ENCODE measurements at regions not wholly inside any gene's neighbourhood (a gene's known extent, or its start where the extent isn't known, plus 50 kb on each side); places are given as distances from the start of the nearest gene placed in this dataset.
"Not testable (repeated sequence)": the region's sequence is repeated elsewhere in the genome, so short reads cannot be mapped to it uniquely, and the experiment has no call there.

DNA sequence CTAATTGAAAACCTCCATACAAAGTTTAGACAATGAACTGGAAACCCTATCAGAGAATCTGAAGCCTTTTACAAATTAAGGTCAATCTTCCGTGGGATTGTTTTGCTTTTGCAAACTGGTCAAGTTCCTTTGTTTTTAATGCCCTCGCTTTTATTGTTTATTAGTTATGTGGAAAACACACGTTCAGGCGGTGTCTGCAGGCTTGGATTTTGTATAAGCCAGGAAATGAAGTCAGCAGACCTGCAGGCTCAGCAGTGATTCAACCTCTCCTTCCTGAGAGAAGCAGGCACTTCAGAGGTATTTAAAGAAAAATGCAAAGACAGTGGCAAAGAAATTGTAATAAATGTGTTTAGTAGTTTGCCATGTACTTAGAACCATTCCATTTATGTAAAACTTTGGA, 103.4 kb upstream of the PDE10A start:
- H3K9me3 Mint-ChIP-seq (ENCODE audit: unreplicated experiment) = no peaks in the 10 kb centered on the region
- Histone ChIP-seq H3K4me2 (ENCODE audit: low read length) (peak overlapping the region; percentile 57), H2AFZ (ENCODE audit: low read depth, low read length) (peak overlapping the region; percentile 28), H3K36me3 (ENCODE audit: insufficient read depth, low read length) (no peaks in the 10 kb centered on the region), H3K79me2 (ENCODE audit: insufficient read depth, low read length) (no peaks in the 10 kb centered on the region), H3K4me1 (ENCODE audit: insufficient read depth, low read length) (peaks cover 5% of the 10 kb centered on the region), H3K4me3 (ENCODE audit: insufficient read depth, low read depth, low read length) (no peak overlapping the region), H3K27ac (ENCODE audit: low read depth, low read length) (no peak overlapping the region), H4K20me1 (ENCODE audit: insufficient read depth, low read length) (no peaks in the 10 kb centered on the region), H3K9me3 (ENCODE audit: insufficient read depth, low read depth, low read length) (peaks cover 3% of the 10 kb centered on the region), H3K9ac (ENCODE audit: low read length) (no peak overlapping the region), H3K27me3 (ENCODE audit: insufficient read depth, low read length) (no peaks in the 10 kb centered on the region)
- peaks cover 2% of the 10 kb centered on the region for H3K27me3 Mint-ChIP-seq (ENCODE audit: low read depth, unreplicated experiment)
- no peak for TF ChIP-seq EZH2 (IDR thresholded peaks at IDR 0.05; ENCODE audit: insufficient read depth, low read length)
- H3K4me1 Mint-ChIP-seq (ENCODE audit: low read depth, unreplicated experiment) = peaks cover 9% of the 10 kb centered on the region
- H3K36me3 Mint-ChIP-seq (ENCODE audit: low read depth, unreplicated experiment) = no peaks in the 10 kb centered on the region
- H3K27ac Mint-ChIP-seq (ENCODE audit: unreplicated experiment) = no peak overlapping the region
- FAIRE-seq = no peak
- H3K4me3 Mint-ChIP-seq (ENCODE audit: unreplicated experiment) = no peak overlapping the region
- peak; percentile 10 for DNase-seq (ENCODE audit: low read depth)

DNA sequence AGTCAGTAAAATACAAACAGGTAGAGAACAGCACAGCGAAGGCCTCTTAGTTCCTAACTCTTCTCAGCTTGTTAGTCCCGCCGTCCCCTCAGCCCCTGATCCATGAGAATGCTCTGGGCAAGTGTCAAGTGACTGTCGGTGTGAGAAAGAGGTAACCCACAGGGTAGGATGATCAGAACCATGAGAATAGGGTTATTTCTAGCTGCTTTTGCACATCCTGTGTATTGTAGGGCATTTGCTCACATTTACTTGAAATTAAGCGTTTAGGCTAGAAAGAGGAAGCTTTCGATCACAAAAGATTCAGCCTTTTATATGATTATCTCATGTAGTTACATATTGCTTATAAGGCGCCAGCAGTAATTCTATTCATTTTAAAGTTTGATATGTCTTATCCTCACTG, 103.0 kb upstream of the PDE10A start:
- no peaks in the 10 kb centered on the region for H3K36me3 ChIP-seq (ENCODE audit: insufficient read depth, low read length)

DNA sequence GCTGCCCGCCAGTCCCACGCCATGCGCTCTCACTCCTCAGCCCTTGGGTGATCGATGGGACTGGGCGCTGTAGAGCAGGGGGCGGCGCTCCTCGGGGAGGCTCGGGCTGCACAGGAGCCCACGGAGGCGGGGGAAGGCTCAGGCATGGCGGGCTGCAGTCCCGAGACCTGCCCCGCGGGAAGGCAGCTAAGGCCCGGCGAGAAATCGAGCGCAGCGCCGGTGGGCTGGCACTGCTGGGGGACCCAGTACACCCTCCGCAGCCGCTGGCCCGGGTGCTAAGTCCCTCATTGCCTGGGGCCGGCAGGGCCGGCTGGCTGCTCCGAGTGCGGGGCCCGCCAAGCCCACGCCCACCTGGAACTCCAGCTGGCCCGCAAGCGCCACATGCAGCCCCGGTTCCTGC, 102.2 kb upstream of the PDE10A start:
- not testable (repeated sequence) for H3K4me1 Mint-ChIP-seq (ENCODE audit: low read depth, unreplicated experiment); FAIRE-seq

More for the DNA sequence above, 103.0 kb upstream of the PDE10A start:
- no peaks in the 10 kb centered on the region for H3K36me3 Mint-ChIP-seq (ENCODE audit: low read depth, unreplicated experiment)
- H3K4me3 Mint-ChIP-seq (ENCODE audit: unreplicated experiment) = no peak overlapping the region
- no peaks in the 10 kb centered on the region for H3K79me2 ChIP-seq (ENCODE audit: insufficient read depth, low read length)
- peak overlapping the region; percentile 57 for H3K4me2 ChIP-seq (ENCODE audit: low read length)
- peaks cover 5% of the 10 kb centered on the region for H3K4me1 ChIP-seq (ENCODE audit: insufficient read depth, low read length)
- no peaks in the 10 kb centered on the region for H4K20me1 ChIP-seq (ENCODE audit: insufficient read depth, low read length)
- no peak overlapping the region for H3K27ac Mint-ChIP-seq (ENCODE audit: unreplicated experiment)
- H3K4me1 Mint-ChIP-seq (ENCODE audit: low read depth, unreplicated experiment) = peaks cover 9% of the 10 kb centered on the region
- H3K9me3 Mint-ChIP-seq (ENCODE audit: unreplicated experiment) = no peaks in the 10 kb centered on the region
- FAIRE-seq (no peak), DNase-seq (ENCODE audit: low read depth) (no peak)
- TF ChIP-seq, protein P1, sequence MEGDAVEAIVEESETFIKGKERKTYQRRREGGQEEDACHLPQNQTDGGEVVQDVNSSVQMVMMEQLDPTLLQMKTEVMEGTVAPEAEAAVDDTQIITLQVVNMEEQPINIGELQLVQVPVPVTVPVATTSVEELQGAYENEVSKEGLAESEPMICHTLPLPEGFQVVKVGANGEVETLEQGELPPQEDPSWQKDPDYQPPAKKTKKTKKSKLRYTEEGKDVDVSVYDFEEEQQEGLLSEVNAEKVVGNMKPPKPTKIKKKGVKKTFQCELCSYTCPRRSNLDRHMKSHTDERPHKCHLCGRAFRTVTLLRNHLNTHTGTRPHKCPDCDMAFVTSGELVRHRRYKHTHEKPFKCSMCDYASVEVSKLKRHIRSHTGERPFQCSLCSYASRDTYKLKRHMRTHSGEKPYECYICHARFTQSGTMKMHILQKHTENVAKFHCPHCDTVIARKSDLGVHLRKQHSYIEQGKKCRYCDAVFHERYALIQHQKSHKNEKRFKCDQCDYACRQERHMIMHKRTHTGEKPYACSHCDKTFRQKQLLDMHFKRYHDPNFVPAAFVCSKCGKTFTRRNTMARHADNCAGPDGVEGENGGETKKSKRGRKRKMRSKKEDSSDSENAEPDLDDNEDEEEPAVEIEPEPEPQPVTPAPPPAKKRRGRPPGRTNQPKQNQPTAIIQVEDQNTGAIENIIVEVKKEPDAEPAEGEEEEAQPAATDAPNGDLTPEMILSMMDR (IDR thresholded peaks at IDR 0.05; ENCODE audit: insufficient read depth, low read depth, low read length) = no peak
- TF ChIP-seq EZH2 (IDR thresholded peaks at IDR 0.05; ENCODE audit: insufficient read depth, low read length) = no peak
- H3K9me3 ChIP-seq (ENCODE audit: insufficient read depth, low read depth, low read length) = peaks cover 3% of the 10 kb centered on the region
- H3K27me3 Mint-ChIP-seq (ENCODE audit: low read depth, unreplicated experiment) = no peaks in the 10 kb centered on the region
- H3K27ac ChIP-seq (ENCODE audit: low read depth, low read length) = no peak overlapping the region
- no peaks in the 10 kb centered on the region for H3K27me3 ChIP-seq (ENCODE audit: insufficient read depth, low read length)
- H3K4me3 ChIP-seq (ENCODE audit: insufficient read depth, low read depth, low read length) = no peak overlapping the region
- no peak overlapping the region for H3K9ac ChIP-seq (ENCODE audit: low read length)
- peak overlapping the region; percentile 28 for H2AFZ ChIP-seq (ENCODE audit: low read depth, low read length)

More for the DNA sequence above, 102.2 kb upstream of the PDE10A start:
- not testable (repeated sequence) for H3K27ac ChIP-seq (ENCODE audit: low read depth, low read length); H4K20me1 ChIP-seq (ENCODE audit: insufficient read depth, low read length); H3K4me3 Mint-ChIP-seq (ENCODE audit: unreplicated experiment); H3K27me3 ChIP-seq (ENCODE audit: insufficient read depth, low read length); H3K9ac ChIP-seq (ENCODE audit: low read length); H3K9me3 ChIP-seq (ENCODE audit: insufficient read depth, low read depth, low read length); H3K4me3 ChIP-seq (ENCODE audit: insufficient read depth, low read depth, low read length); H2AFZ ChIP-seq (ENCODE audit: low read depth, low read length); H3K27me3 Mint-ChIP-seq (ENCODE audit: low read depth, unreplicated experiment); H3K36me3 Mint-ChIP-seq (ENCODE audit: low read depth, unreplicated experiment); H3K9me3 Mint-ChIP-seq (ENCODE audit: unreplicated experiment); H3K4me2 ChIP-seq (ENCODE audit: low read length); H3K79me2 ChIP-seq (ENCODE audit: insufficient read depth, low read length); H3K4me1 ChIP-seq (ENCODE audit: insufficient read depth, low read length); H3K36me3 ChIP-seq (ENCODE audit: insufficient read depth, low read length); H3K27ac Mint-ChIP-seq (ENCODE audit: unreplicated experiment); DNase-seq (ENCODE audit: low read depth)
